Endodermal cell (in vitro differentiated cells): ENCODE measurements at regions not wholly inside any gene's neighbourhood (a gene's known extent, or its start where the extent isn't known, plus 50 kb on each side); places are given as distances from the start of the nearest gene placed in this dataset.

Experiments
- DNase-seq: peaks from one replicate; pipeline ENCODE4 v3.0.0-alpha.2; 2017
- H3K27ac ChIP-seq: 2 replicates; pipeline ENCODE4 v1.5.1; 2013; ENCODE audit warnings: mild to moderate bottlenecking, low read depth, low read length, moderate library complexity
- H3K27me3 ChIP-seq: 2 replicates; pipeline ENCODE4 v1.6.1; 2013; ENCODE audit warnings: mild to moderate bottlenecking, low read length, moderate library complexity; ENCODE audit not compliant: insufficient read depth, control insufficient read depth, poor library complexity, severe bottlenecking
- H3K36me3 ChIP-seq: 2 replicates; pipeline ENCODE4 v1.7.0; 2013; ENCODE audit warnings: mild to moderate bottlenecking, low read length, moderate library complexity; ENCODE audit not compliant: control insufficient read depth, insufficient read depth
- H3K4me1 ChIP-seq: one replicate; pipeline ENCODE4 v1.7.0; 2013; ENCODE audit warnings: low read length; ENCODE audit not compliant: control insufficient read depth, insufficient read depth
- H3K4me3 ChIP-seq: 2 replicates; pipeline ENCODE4 v1.5.1; 2013; ENCODE audit warnings: mild to moderate bottlenecking, low read length, moderate library complexity
- H3K9ac ChIP-seq: 2 replicates; pipeline ENCODE4 v1.6.1; 2013; ENCODE audit warnings: mild to moderate bottlenecking, low read length, moderate library complexity; ENCODE audit not compliant: poor library complexity, severe bottlenecking; ENCODE audit errors: extremely low read depth
- H3K9me3 ChIP-seq: 2 replicates; pipeline ENCODE4 v1.6.1; 2013; ENCODE audit warnings: mild to moderate bottlenecking, low read length, moderate library complexity; ENCODE audit not compliant: control insufficient read depth
- H3K27ac Mint-ChIP-seq: 2 replicates; pipeline ENCODE4 v1.8.0; 2020; ENCODE audit warnings: mixed read lengths
- H3K27me3 Mint-ChIP-seq: 2 replicates; pipeline ENCODE4 v1.8.0; 2021; ENCODE audit warnings: mild to moderate bottlenecking, mixed read lengths; ENCODE audit not compliant: insufficient read depth
- H3K36me3 Mint-ChIP-seq: 2 replicates; pipeline ENCODE4 v1.8.0; 2020; ENCODE audit warnings: low read depth, mixed read lengths
- H3K4me1 Mint-ChIP-seq: 2 replicates; pipeline ENCODE4 v1.8.0; 2020; ENCODE audit warnings: mixed read lengths
- H3K4me3 Mint-ChIP-seq: 2 replicates; pipeline ENCODE4 v1.8.0; 2020; ENCODE audit warnings: mild to moderate bottlenecking, moderate library complexity, mixed read lengths
- H3K9me3 Mint-ChIP-seq: 2 replicates; pipeline ENCODE4 v1.8.0; 2020; ENCODE audit warnings: mild to moderate bottlenecking, mixed read lengths
- WGBS, 2 experiments: methylation state at CpG; one replicate each; pipeline versions ENCODE4 v1.1.5 to v1.1.7; 2013; ENCODE audit warnings: missing lambda C conversion rate in 2 of 2, mixed read lengths in 1 of 2; ENCODE audit not compliant: insufficient coverage in 1 of 2, insufficient read length in 1 of 2; 5-methylcytosine and 5-hydroxymethylcytosine counted together
- TF ChIP-seq, protein P1 (sequence below): fragments of 200-600 bp; sonication (generic); conservative IDR thresholded peaks from 2 replicates; pipeline ENCODE4 v1.5.0; 2021; ENCODE audit warnings: antibody characterized with exemption, mild to moderate bottlenecking

DNA sequence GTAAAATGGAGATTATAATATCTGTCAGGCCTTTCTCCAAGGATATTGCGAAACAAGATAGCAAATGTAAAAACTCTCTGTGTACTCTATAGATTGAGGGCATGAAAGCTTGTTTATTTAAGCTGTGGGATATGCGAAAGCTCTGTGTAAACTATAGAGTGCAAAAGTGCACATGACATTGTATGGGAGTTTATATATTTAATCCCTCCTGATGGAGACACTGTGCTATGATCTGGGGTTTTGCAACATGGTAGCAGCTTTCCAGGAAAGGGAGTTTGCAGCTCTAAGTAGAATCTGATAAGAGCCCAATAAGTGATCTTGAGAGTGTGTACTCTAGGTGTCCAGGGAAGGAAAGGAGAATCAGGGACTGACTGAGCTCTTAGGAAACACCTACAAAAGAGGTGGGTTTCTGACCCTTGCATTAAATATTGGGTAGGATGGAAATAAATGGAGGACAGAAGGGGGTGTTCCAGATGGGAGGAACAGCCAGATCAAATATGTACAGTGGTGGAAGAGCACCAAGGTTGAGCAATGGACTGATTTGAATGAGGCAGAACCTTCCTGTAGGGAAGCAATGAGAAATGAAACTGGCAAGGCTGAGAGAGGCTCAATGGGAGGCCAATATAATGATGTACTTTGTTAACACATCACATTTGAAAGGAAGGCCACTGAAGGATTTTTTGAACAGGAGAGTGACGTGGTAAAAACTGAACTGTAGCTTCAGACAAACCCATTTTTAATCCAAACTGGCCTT lies 450.1 kb downstream of the GJA1 start:
- peaks cover 4% of the 10 kb centered on the region for H3K4me1 ChIP-seq
- WGBS, 2 experiments = 98 to 100% methylated on average over 2 to 3 of the region's 3 CpGs
- Mint-ChIP-seq H3K4me1 (peaks cover 27% of the 10 kb centered on the region), H3K36me3 (no peaks in the 10 kb centered on the region), H3K27me3 (no peaks in the 10 kb centered on the region), H3K9me3 (no peaks in the 10 kb centered on the region), H3K27ac (no peak overlapping the region), H3K4me3 (no peak overlapping the region)
- no peak overlapping the region for H3K27ac ChIP-seq
- no peak overlapping the region for H3K4me3 ChIP-seq
- no peak overlapping the region for H3K9ac ChIP-seq
- DNase-seq = no peak
- no peaks in the 10 kb centered on the region for H3K27me3 ChIP-seq
- TF ChIP-seq, protein P1, sequence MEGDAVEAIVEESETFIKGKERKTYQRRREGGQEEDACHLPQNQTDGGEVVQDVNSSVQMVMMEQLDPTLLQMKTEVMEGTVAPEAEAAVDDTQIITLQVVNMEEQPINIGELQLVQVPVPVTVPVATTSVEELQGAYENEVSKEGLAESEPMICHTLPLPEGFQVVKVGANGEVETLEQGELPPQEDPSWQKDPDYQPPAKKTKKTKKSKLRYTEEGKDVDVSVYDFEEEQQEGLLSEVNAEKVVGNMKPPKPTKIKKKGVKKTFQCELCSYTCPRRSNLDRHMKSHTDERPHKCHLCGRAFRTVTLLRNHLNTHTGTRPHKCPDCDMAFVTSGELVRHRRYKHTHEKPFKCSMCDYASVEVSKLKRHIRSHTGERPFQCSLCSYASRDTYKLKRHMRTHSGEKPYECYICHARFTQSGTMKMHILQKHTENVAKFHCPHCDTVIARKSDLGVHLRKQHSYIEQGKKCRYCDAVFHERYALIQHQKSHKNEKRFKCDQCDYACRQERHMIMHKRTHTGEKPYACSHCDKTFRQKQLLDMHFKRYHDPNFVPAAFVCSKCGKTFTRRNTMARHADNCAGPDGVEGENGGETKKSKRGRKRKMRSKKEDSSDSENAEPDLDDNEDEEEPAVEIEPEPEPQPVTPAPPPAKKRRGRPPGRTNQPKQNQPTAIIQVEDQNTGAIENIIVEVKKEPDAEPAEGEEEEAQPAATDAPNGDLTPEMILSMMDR = no peak
- no peaks in the 10 kb centered on the region for H3K9me3 ChIP-seq
- no peaks in the 10 kb centered on the region for H3K36me3 ChIP-seq

DNA sequence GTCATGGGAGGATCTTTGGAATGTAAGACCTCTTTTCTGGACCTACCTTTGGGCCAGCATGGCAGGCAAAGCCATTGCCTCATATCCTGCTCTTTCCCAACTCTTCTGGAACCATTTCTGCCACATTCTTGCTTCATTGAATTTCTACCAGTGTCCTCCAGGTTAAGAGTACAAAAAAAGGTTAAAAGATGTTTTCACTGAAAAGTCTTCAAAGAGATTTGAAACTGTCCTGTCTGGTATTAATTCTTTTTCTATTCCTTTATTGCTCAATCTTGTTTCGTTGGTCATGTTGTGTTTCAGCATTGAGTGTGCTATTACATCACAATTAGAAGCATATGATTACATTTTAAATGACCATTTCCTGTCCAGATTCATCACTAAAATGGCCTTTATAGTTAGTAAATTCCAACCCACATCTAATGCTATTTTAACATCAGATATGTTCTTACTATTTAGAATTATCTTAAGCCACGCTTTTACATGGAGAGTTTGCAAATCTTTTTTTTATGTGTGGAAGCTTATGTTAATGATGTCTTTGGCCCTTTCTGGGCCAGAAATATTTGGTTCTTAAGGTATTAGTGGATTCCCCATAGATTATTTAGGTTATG lies 450.9 kb downstream of the GJA1 start:
- Mint-ChIP-seq H3K4me3 (no peak overlapping the region), H3K36me3 (no peaks in the 10 kb centered on the region), H3K27me3 (no peaks in the 10 kb centered on the region), H3K27ac (no peak overlapping the region), H3K4me1 (peaks cover 30% of the 10 kb centered on the region), H3K9me3 (no peaks in the 10 kb centered on the region)
- TF ChIP-seq, protein P1 = no peak
- peaks cover 4% of the 10 kb centered on the region for H3K4me1 ChIP-seq
- DNase-seq = no peak
- no peaks in the 10 kb centered on the region for H3K36me3 ChIP-seq
- WGBS, 2 experiments = 100% methylated on average over 2 of the region's 2 CpGs; no CpG with 5 or more reads in 1 of the 2 experiments
- H3K4me3 ChIP-seq = no peak overlapping the region
- H3K9me3 ChIP-seq = no peaks in the 10 kb centered on the region
- no peak overlapping the region for H3K27ac ChIP-seq
- no peak overlapping the region for H3K9ac ChIP-seq
- H3K27me3 ChIP-seq = no peaks in the 10 kb centered on the region

GRCh38 chr6:121887724-121888123 lies 452.3 kb downstream of the GJA1 start:
- no peak for DNase-seq
- Histone ChIP-seq H3K4me3 (no peak overlapping the region), H3K4me1 (peaks cover 4% of the 10 kb centered on the region), H3K27me3 (no peaks in the 10 kb centered on the region), H3K9ac (no peak overlapping the region), H3K36me3 (no peaks in the 10 kb centered on the region), H3K27ac (no peak overlapping the region), H3K9me3 (no peaks in the 10 kb centered on the region)
- no peaks in the 10 kb centered on the region for H3K9me3 Mint-ChIP-seq
- TF ChIP-seq, protein P1 = no peak
- no peaks in the 10 kb centered on the region for H3K27me3 Mint-ChIP-seq
- WGBS, 2 experiments = 91 to 100% methylated on average over 2 to 4 of the region's 4 CpGs
- no peak overlapping the region for H3K27ac Mint-ChIP-seq
- H3K4me1 Mint-ChIP-seq = peaks cover 28% of the 10 kb centered on the region
- no peaks in the 10 kb centered on the region for H3K36me3 Mint-ChIP-seq
- H3K4me3 Mint-ChIP-seq = no peak overlapping the region
